GM10248 (cell line): ENCODE measurements at regions not wholly inside any gene's neighbourhood (a gene's known extent, or its start where the extent isn't known, plus 50 kb on each side); places are given as distances from the start of the nearest gene placed in this dataset.
"Not testable (repeated sequence)": the region's sequence is repeated elsewhere in the genome, so short reads cannot be mapped to it uniquely, and the experiment has no call there.

Source experiments
- CTCF ChIA-PET: fragments of 300-600 bp; sonication (Branson Sonifier 250); formaldehyde crosslinking; extraction: SDS; loops from one replicate; lab custom pipeline; 2021; ENCODE audit warnings: antibody characterized with exemption; lab: Yijun Ruan, JAX
- POLR2A ChIA-PET: fragments of 350-650 bp; sonication (Branson Sonifier 250); formaldehyde crosslinking; extraction: SDS; loops from one replicate; lab custom pipeline; 2020; ENCODE audit warnings: antibody characterized with exemption; lab: Yijun Ruan, JAX
- DNase-seq: peaks from one replicate; pipeline ENCODE4 v3.0.0; 2012; ENCODE audit errors: extremely low spot score
- TF ChIP-seq, protein P1 (sequence below): IDR thresholded peaks from 2 replicates; pipeline ENCODE4 v1.5.1; 2012; ENCODE audit warnings: mild to moderate bottlenecking, low read depth; ENCODE audit errors: extremely low read depth, missing control alignments, control extremely low read depth

DNA sequence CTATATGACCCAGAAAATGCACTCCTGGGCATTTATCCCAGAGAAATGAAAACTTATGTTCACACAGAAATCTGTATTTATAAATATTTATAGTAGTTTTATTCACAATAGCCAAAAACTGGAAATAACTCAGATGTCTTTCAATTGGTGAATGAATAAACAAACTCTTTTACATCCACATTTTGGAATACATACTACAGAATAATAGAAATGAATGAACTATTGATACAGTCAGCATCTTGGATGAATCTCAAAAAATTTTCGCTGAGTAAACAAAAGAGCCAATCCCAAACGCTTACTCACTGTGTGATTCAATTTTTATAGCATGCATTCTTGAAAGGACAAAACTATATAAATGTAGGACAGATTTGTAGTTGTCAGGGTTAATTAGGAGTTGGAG, 75.1 kb upstream of the HTR2C start:
- no peak for DNase-seq
- ChIA-PET CTCF (no interaction called here), POLR2A (no interaction called here)
- TF ChIP-seq, protein P1, sequence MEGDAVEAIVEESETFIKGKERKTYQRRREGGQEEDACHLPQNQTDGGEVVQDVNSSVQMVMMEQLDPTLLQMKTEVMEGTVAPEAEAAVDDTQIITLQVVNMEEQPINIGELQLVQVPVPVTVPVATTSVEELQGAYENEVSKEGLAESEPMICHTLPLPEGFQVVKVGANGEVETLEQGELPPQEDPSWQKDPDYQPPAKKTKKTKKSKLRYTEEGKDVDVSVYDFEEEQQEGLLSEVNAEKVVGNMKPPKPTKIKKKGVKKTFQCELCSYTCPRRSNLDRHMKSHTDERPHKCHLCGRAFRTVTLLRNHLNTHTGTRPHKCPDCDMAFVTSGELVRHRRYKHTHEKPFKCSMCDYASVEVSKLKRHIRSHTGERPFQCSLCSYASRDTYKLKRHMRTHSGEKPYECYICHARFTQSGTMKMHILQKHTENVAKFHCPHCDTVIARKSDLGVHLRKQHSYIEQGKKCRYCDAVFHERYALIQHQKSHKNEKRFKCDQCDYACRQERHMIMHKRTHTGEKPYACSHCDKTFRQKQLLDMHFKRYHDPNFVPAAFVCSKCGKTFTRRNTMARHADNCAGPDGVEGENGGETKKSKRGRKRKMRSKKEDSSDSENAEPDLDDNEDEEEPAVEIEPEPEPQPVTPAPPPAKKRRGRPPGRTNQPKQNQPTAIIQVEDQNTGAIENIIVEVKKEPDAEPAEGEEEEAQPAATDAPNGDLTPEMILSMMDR, result no peak

- CTCF ChIA-PET, result interaction anchor here (1.3 kb wide), 1 partner anchor 15 kb away, joined by 3 read pairs; no protein-coding TSS in a partner anchor
- DNase-seq, result no peak
- POLR2A ChIA-PET, result no interaction called here
- TF ChIP-seq, protein P1, result no peak
These were observed 64.4 kb upstream of the HTR2C start for GRCh38 chrX:114519524-114519923.

- POLR2A ChIA-PET, CTCF ChIA-PET, DNase-seq: not testable (repeated sequence)
These were observed 63.2 kb upstream of the HTR2C start for GRCh38 chrX:114520701-114521100.

DNA sequence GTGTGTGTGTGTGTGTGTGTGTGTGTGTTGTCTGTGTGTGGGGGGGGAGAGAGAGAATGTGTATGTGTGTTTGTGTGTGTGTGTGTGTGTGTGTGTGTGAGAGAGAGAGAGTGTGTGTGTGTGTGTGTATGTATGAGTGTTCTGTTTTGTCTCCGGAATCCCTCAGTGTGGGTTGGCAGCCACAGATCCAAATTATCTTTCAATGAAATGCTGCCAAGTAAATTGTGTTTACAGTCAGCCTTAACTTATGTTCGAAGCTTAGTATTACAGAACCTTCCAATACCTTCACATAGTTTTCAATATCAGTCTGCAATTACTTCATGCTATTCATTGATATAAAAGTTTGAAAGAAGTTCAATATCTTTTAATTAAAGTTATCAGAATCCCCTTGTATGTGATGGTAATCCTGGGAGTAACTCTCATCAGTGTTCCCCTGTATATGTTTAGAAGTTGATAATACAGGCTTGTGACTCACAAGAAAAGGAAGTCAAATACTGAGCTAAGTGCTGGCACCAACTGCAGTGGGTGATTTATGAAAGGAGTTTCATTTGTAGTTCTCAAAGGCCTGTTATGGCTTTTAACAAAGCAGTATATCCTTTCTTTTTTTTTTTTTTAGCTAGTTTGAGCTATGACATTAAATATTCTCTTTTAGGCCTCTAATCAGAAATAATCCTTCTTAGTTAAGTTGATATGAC, 51.6 kb upstream of the HTR2C start:
- DNase-seq, result no peak
- TF ChIP-seq, protein P1, result no peak
- POLR2A ChIA-PET, result no interaction called here
- CTCF ChIA-PET, result no interaction called here
